ENCODE measurements at regions not wholly inside any gene's neighbourhood (a gene's known extent, or its start where the extent isn't known, plus 50 kb on each side); places are given as distances from the start of the nearest gene placed in this dataset.

- Histone ChIP-seq H4K20me1 (ENCODE audit: insufficient read depth, low read length) (no peaks in the 10 kb centered on the region), H2AFZ (ENCODE audit: low read depth, low read length) (no peak overlapping the region), H3K27ac (ENCODE audit: low read length) (no peak overlapping the region), H3K27me3 (ENCODE audit: insufficient read depth, low read length, poor library complexity) (no peaks in the 10 kb centered on the region), H3K36me3 (ENCODE audit: insufficient read depth, low read length) (no peaks in the 10 kb centered on the region), H3K9ac (ENCODE audit: low read depth, low read length) (no peak overlapping the region), H3K4me2 (ENCODE audit: insufficient read depth, low read length) (no peak overlapping the region), H3K4me3 (ENCODE audit: low read depth in 1 of 2, low read length in 2 of 2) (no peak overlapping the region), H3K79me2 (ENCODE audit: insufficient read depth, low read length) (no peaks in the 10 kb centered on the region), H3K4me1 (ENCODE audit: insufficient read depth, low read length) (peaks cover 30% of the 10 kb centered on the region), H3K9me3 (ENCODE audit: insufficient read depth, low read length, severe bottlenecking) (peaks cover 4% of the 10 kb centered on the region)
- TF ChIP-seq EZH2 (IDR thresholded peaks at IDR 0.05; ENCODE audit: borderline replicate concordance, low read depth, low read length, severe bottlenecking): no peak
- TF ChIP-seq, protein P1, sequence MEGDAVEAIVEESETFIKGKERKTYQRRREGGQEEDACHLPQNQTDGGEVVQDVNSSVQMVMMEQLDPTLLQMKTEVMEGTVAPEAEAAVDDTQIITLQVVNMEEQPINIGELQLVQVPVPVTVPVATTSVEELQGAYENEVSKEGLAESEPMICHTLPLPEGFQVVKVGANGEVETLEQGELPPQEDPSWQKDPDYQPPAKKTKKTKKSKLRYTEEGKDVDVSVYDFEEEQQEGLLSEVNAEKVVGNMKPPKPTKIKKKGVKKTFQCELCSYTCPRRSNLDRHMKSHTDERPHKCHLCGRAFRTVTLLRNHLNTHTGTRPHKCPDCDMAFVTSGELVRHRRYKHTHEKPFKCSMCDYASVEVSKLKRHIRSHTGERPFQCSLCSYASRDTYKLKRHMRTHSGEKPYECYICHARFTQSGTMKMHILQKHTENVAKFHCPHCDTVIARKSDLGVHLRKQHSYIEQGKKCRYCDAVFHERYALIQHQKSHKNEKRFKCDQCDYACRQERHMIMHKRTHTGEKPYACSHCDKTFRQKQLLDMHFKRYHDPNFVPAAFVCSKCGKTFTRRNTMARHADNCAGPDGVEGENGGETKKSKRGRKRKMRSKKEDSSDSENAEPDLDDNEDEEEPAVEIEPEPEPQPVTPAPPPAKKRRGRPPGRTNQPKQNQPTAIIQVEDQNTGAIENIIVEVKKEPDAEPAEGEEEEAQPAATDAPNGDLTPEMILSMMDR (IDR thresholded peaks at IDR 0.05; ENCODE audit: borderline replicate concordance, extremely low read depth, low read length, poor library complexity, severe bottlenecking): no peak
- no peak for DNase-seq
- ATAC-seq (ENCODE audit: insufficient read depth, low read depth): no peak
Measured at GRCh38 chr14:65933400-65934069, 521.0 kb downstream of the FUT8 start.

GRCh38 chr14:65934070-65934435 lies 521.5 kb downstream of the FUT8 start:
- no peak overlapping the region for H3K27ac ChIP-seq (ENCODE audit: low read length)
- peaks cover 26% of the 10 kb centered on the region for H3K4me1 ChIP-seq (ENCODE audit: insufficient read depth, low read length)
- TF ChIP-seq, protein P1 (IDR thresholded peaks at IDR 0.05; ENCODE audit: borderline replicate concordance, extremely low read depth, low read length, poor library complexity, severe bottlenecking): no peak
- TF ChIP-seq EZH2 (IDR thresholded peaks at IDR 0.05; ENCODE audit: borderline replicate concordance, low read depth, low read length, severe bottlenecking): no peak
- H2AFZ ChIP-seq (ENCODE audit: low read depth, low read length): no peak overlapping the region
- peaks cover 4% of the 10 kb centered on the region for H3K9me3 ChIP-seq (ENCODE audit: insufficient read depth, low read length, severe bottlenecking)
- no peak overlapping the region for H3K4me2 ChIP-seq (ENCODE audit: insufficient read depth, low read length)
- no peaks in the 10 kb centered on the region for H3K27me3 ChIP-seq (ENCODE audit: insufficient read depth, low read length, poor library complexity)
- no peaks in the 10 kb centered on the region for H3K79me2 ChIP-seq (ENCODE audit: insufficient read depth, low read length)
- H3K36me3 ChIP-seq (ENCODE audit: insufficient read depth, low read length): no peaks in the 10 kb centered on the region
- H3K9ac ChIP-seq (ENCODE audit: low read depth, low read length): no peak overlapping the region
- ATAC-seq (ENCODE audit: insufficient read depth, low read depth) (no peak), DNase-seq (no peak)
- no peak overlapping the region for H3K4me3 ChIP-seq (ENCODE audit: low read depth in 1 of 2, low read length in 2 of 2)
- no peaks in the 10 kb centered on the region for H4K20me1 ChIP-seq (ENCODE audit: insufficient read depth, low read length)

- Histone ChIP-seq H4K20me1 (ENCODE audit: insufficient read depth, low read length) (no peaks in the 10 kb centered on the region), H3K4me2 (ENCODE audit: insufficient read depth, low read length) (no peak overlapping the region)
- ATAC-seq (ENCODE audit: insufficient read depth, low read depth): no peak
Measured at GRCh38 chr14:65936342-65936975, 523.9 kb downstream of the FUT8 start.

More at GRCh38 chr14:65936342-65936975, 523.9 kb downstream of the FUT8 start:
- Histone ChIP-seq H3K4me1 (ENCODE audit: insufficient read depth, low read length) (peaks cover 24% of the 10 kb centered on the region), H3K9ac (ENCODE audit: low read depth, low read length) (no peak overlapping the region), H3K79me2 (ENCODE audit: insufficient read depth, low read length) (no peaks in the 10 kb centered on the region), H3K9me3 (ENCODE audit: insufficient read depth, low read length, severe bottlenecking) (peaks cover 4% of the 10 kb centered on the region), H3K36me3 (ENCODE audit: insufficient read depth, low read length) (no peaks in the 10 kb centered on the region), H3K27ac (ENCODE audit: low read length) (no peak overlapping the region), H3K27me3 (ENCODE audit: insufficient read depth, low read length, poor library complexity) (no peaks in the 10 kb centered on the region), H3K4me3 (ENCODE audit: low read depth in 1 of 2, low read length in 2 of 2) (no peak overlapping the region), H2AFZ (ENCODE audit: low read depth, low read length) (no peak overlapping the region)
- TF ChIP-seq, protein P1 (IDR thresholded peaks at IDR 0.05; ENCODE audit: borderline replicate concordance, extremely low read depth, low read length, poor library complexity, severe bottlenecking): no peak
- no peak for TF ChIP-seq EZH2 (IDR thresholded peaks at IDR 0.05; ENCODE audit: borderline replicate concordance, low read depth, low read length, severe bottlenecking)
- DNase-seq: no peak
